Esophagus muscularis mucosa (tissue), 4 donors: ENCODE measurements at regions not wholly inside any gene's neighbourhood (a gene's known extent, or its start where the extent isn't known, plus 50 kb on each side); places are given as distances from the start of the nearest gene placed in this dataset.

Experiments used
- CTCF ChIP-seq, 3 experiments: fragments of 200-600 bp in 2 of 3; fragments of 450-650 bp in 1 of 3; sonication (generic) in 2 of 3; IDR thresholded peaks; one replicate each; pipeline ENCODE4 v1.5.1; 2017 to 2019; ENCODE audit warnings: antibody characterized with exemption in 3 of 3, mild to moderate bottlenecking in 2 of 3, moderate library complexity in 1 of 3
- EP300 ChIP-seq: sonication (generic); formaldehyde crosslinking; IDR thresholded peaks from one replicate; pipeline ENCODE4 v1.6.1; 2017; ENCODE audit warnings: antibody characterized with exemption
- POLR2A ChIP-seq: fragments of 450-650 bp; IDR thresholded peaks from one replicate; pipeline ENCODE4 v1.6.1; 2017; ENCODE audit warnings: antibody characterized with exemption, moderate library complexity, mild to moderate bottlenecking, low read depth

- TF ChIP-seq POLR2A = no peak
- TF ChIP-seq CTCF (IDR thresholded peaks at IDR 0.05) = no peak
- no peak for TF ChIP-seq EP300
These were observed 179.1 kb downstream of the HAUS1 start for GRCh38 chr18:46283268-46283667.
